ENCODE measurements at regions not wholly inside any gene's neighbourhood (a gene's known extent, or its start where the extent isn't known, plus 50 kb on each side); places are given as distances from the start of the nearest gene placed in this dataset.

GRCh38 chrX:20461576-20461975, 194.9 kb upstream of the RPS6KA3 start:
- Histone ChIP-seq H3K27ac (ENCODE audit: extremely low read depth, low read depth, low read length) (no peak overlapping the region), H3K27me3 (ENCODE audit: control insufficient read depth in 2 of 2, insufficient read depth in 2 of 2, low read length in 2 of 2) (no peaks in the 10 kb centered on the region), H3K79me2 (ENCODE audit: control insufficient read depth, insufficient read depth, low read length) (no peaks in the 10 kb centered on the region), H3K9ac (ENCODE audit: insufficient read depth in 1 of 2, low read depth in 2 of 2, low read length in 2 of 2) (no peak overlapping the region), H2AFZ (ENCODE audit: low read depth, low read length) (no peak overlapping the region), H3K9me3 (replicated peaks; ENCODE audit: control insufficient read depth, insufficient read depth, low read depth, low read length) (no peaks in the 10 kb centered on the region), H3K4me3 (no peak overlapping the region), H3K4me1 (replicated peaks in 1 of 2; ENCODE audit: control insufficient read depth in 2 of 2, insufficient read depth in 2 of 2, low read length in 2 of 2) (no peaks in the 10 kb centered on the region), H4K20me1 (replicated peaks; ENCODE audit: control insufficient read depth, insufficient read depth, low read length) (no peaks in the 10 kb centered on the region), H3K4me2 (ENCODE audit: insufficient read depth, low read length) (no peak overlapping the region), H3K36me3 (ENCODE audit: control insufficient read depth, insufficient read depth, low read length) (no peaks in the 10 kb centered on the region), H3K9me1 (ENCODE audit: control insufficient read depth, insufficient read depth, low read length) (no peaks in the 10 kb centered on the region)
- intact Hi-C loops (cut with micrococcal nuclease): no loop called here
- POLR2A ChIA-PET: no interaction called here
- no peak for FAIRE-seq
- no peak for DNase-seq (ENCODE audit: extremely low read depth in 1 of 4, low spot score in 3 of 4)
- no peak for ATAC-seq
- BruUV-seq (replicated peaks): no TSS peak
- CTCF ChIA-PET (ENCODE audit: low intra/inter-chr PET ratio): interaction anchor here (0.6 kb wide), 1 partner anchor 426 kb away, joined by 3 read pairs; no protein-coding TSS in a partner anchor
- in situ Hi-C loops (cut with MboI): no loop called here
- WGBS (ENCODE audit: insufficient coverage, low coverage, missing lambda C conversion rate): 0% methylated on average over 3 of the region's 3 CpGs
- TF ChIP-seq PRDM10 (IDR thresholded peaks at IDR 0.05; ENCODE audit: partially characterized antibody) (no peak), HDGF (IDR thresholded peaks at IDR 0.05) (no peak), ASH1L (IDR thresholded peaks at IDR 0.05; ENCODE audit: borderline replicate concordance, low read depth, partially characterized antibody) (no peak), CLOCK (CRISPR knock-in tag; IDR thresholded peaks at IDR 0.05; ENCODE audit: borderline replicate concordance) (no peak), ARHGAP35 (IDR thresholded peaks at IDR 0.05; ENCODE audit: partially characterized antibody) (no peak), ARID4B (CRISPR knock-in tag; IDR thresholded peaks at IDR 0.05) (no peak), ELK3 (CRISPR knock-in tag; IDR thresholded peaks at IDR 0.05) (no peak), TCFL5 (CRISPR knock-in tag; conservative IDR thresholded peaks at IDR 0.05) (no peak), ZNF41 (CRISPR knock-in tag; conservative IDR thresholded peaks at IDR 0.05) (no peak)

Measured in K562 (cell line).